ENCODE measurements at regions not wholly inside any gene's neighbourhood (a gene's known extent, or its start where the extent isn't known, plus 50 kb on each side); places are given as distances from the start of the nearest gene placed in this dataset.

- ChIA-PET CTCF (interaction anchor here (2.6 kb wide), 1 partner anchor 17 kb away, joined by 7 read pairs; no protein-coding TSS in a partner anchor), POLR2A (no interaction called here)
- DNase-seq (ENCODE audit: low read depth, low spot score), result no peak
- TF ChIP-seq, protein P1, sequence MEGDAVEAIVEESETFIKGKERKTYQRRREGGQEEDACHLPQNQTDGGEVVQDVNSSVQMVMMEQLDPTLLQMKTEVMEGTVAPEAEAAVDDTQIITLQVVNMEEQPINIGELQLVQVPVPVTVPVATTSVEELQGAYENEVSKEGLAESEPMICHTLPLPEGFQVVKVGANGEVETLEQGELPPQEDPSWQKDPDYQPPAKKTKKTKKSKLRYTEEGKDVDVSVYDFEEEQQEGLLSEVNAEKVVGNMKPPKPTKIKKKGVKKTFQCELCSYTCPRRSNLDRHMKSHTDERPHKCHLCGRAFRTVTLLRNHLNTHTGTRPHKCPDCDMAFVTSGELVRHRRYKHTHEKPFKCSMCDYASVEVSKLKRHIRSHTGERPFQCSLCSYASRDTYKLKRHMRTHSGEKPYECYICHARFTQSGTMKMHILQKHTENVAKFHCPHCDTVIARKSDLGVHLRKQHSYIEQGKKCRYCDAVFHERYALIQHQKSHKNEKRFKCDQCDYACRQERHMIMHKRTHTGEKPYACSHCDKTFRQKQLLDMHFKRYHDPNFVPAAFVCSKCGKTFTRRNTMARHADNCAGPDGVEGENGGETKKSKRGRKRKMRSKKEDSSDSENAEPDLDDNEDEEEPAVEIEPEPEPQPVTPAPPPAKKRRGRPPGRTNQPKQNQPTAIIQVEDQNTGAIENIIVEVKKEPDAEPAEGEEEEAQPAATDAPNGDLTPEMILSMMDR (IDR thresholded peaks at IDR 0.05; ENCODE audit: insufficient read depth, low read length, missing control alignments), result no peak
- H3K4me3 ChIP-seq (ENCODE audit: low read depth, low read length), result no peak overlapping the region
These were observed 150.8 kb upstream of the FOXF1 start for GRCh38 chr16:86359571-86359970.

- TF ChIP-seq, protein P1 (IDR thresholded peaks at IDR 0.05; ENCODE audit: insufficient read depth, low read length, missing control alignments), result no peak
- ChIA-PET CTCF (interaction anchor here (0.9 to 1.0 kb wide), 2 partner anchors 20 to 28 kb away, joined by 3 read pairs; no protein-coding TSS in a partner anchor), POLR2A (no interaction called here)
- no peak overlapping the region for H3K4me3 ChIP-seq (ENCODE audit: low read depth, low read length)
- DNase-seq (ENCODE audit: low read depth, low spot score), result no peak
These were observed 148.0 kb upstream of the FOXF1 start for GRCh38 chr16:86362155-86362849.

- TF ChIP-seq, protein P1 (IDR thresholded peaks at IDR 0.05; ENCODE audit: insufficient read depth, low read length, missing control alignments), result no peak
- no peak overlapping the region for H3K4me3 ChIP-seq (ENCODE audit: low read depth, low read length)
- DNase-seq (ENCODE audit: low read depth, low spot score), result peak; percentile 84
- POLR2A ChIA-PET, result no interaction called here
- CTCF ChIA-PET, result interaction anchor here (0.9 to 2.5 kb wide), 2 partner anchors 13 to 19 kb away, joined by 3 to 9 read pairs; no protein-coding TSS in a partner anchor
These were observed 147.3 kb upstream of the FOXF1 start for GRCh38 chr16:86363057-86363490.

GRCh38 chr16:86363836-86364618 is 146.3 kb upstream of the FOXF1 start:
- POLR2A ChIA-PET, result interaction anchor here (0.9 kb wide), 1 partner anchor 28 kb away, joined by 3 read pairs; no protein-coding TSS in a partner anchor
- no peak for DNase-seq (ENCODE audit: low read depth, low spot score)

GRCh38 chr16:86364653-86365380 is 145.5 kb upstream of the FOXF1 start:
- POLR2A ChIA-PET, result interaction anchor here (0.9 kb wide), 1 partner anchor 27 kb away, joined by 3 read pairs; no protein-coding TSS in a partner anchor
- CTCF ChIA-PET, result interaction anchor here (1.3 to 3.1 kb wide), 5 partner anchors 9 to 153 kb away, joined by 3 to 14 read pairs (median 7); no protein-coding TSS in a partner anchor

More at GRCh38 chr16:86363836-86364618, 146.3 kb upstream of the FOXF1 start:
- no peak overlapping the region for H3K4me3 ChIP-seq (ENCODE audit: low read depth, low read length)
- CTCF ChIA-PET, result interaction anchor here (1.3 to 3.1 kb wide), 5 partner anchors 9 to 154 kb away, joined by 3 to 14 read pairs (median 7); no protein-coding TSS in a partner anchor
- TF ChIP-seq, protein P1 (IDR thresholded peaks at IDR 0.05; ENCODE audit: insufficient read depth, low read length, missing control alignments), result no peak

More at GRCh38 chr16:86364653-86365380, 145.5 kb upstream of the FOXF1 start:
- TF ChIP-seq, protein P1 (IDR thresholded peaks at IDR 0.05; ENCODE audit: insufficient read depth, low read length, missing control alignments), result no peak
- H3K4me3 ChIP-seq (ENCODE audit: low read depth, low read length), result no peak overlapping the region
- DNase-seq (ENCODE audit: low read depth, low spot score), result no peak

Data from AG04449 (cell line).